Upper lobe of left lung (tissue), 6 donors: ENCODE measurements at regions not wholly inside any gene's neighbourhood (a gene's known extent, or its start where the extent isn't known, plus 50 kb on each side); places are given as distances from the start of the nearest gene placed in this dataset.
A peak's percentile ranks its signal among the peaks of the same experiment; 100 is the strongest.

Experiments
- ATAC-seq, 2 donors: fragments of 200-7000 bp; cut with Tn5 transposase; one replicate each; pipeline ENCODE4 v1.9.1; 2022; ENCODE audit warnings: mild to moderate bottlenecking in 2 of 2, moderate library complexity in 2 of 2; ENCODE audit not compliant: low FRiP score in 2 of 2
- DNase-seq, 2 donors: peaks; one replicate each; pipeline ENCODE4 v3.0.0-alpha.2; 2019 to 2020
- H3K27ac ChIP-seq, 4 donors: fragments of 200-600 bp; sonication (generic); one replicate each; pipeline ENCODE4 v1.5.1; 2016 to 2019
- H3K27me3 ChIP-seq, 4 donors: fragments of 200-600 bp; sonication (generic); one replicate each; pipeline ENCODE4 v1.5.1; 2017 to 2019
- H3K36me3 ChIP-seq, 4 donors: fragments of 200-600 bp; sonication (generic); one replicate each; pipeline ENCODE4 v1.5.1; 2016 to 2019
- H3K4me1 ChIP-seq, 4 donors: fragments of 200-600 bp; sonication (generic); one replicate each; pipeline ENCODE4 v1.5.1; 2018 to 2019
- H3K4me3 ChIP-seq, 4 donors: fragments of 200-600 bp; sonication (generic); one replicate each; pipeline ENCODE4 v1.5.1; 2017 to 2019; ENCODE audit warnings: mild to moderate bottlenecking in 2 of 4, moderate library complexity in 1 of 4
- H3K9me3 ChIP-seq, 4 donors: fragments of 200-600 bp; sonication (generic); one replicate each; pipeline ENCODE4 v1.5.1; 2018 to 2019
- CTCF ChIP-seq, 6 experiments: fragments of 450-650 bp in 4 of 6; fragments of 200-600 bp in 2 of 6; sonication (generic) in 2 of 6; IDR thresholded peaks; one replicate each; pipeline ENCODE4 v1.5.1; 2016 to 2019; ENCODE audit warnings: antibody characterized with exemption in 6 of 6
- EP300 ChIP-seq, 4 donors: sonication (generic); formaldehyde crosslinking; IDR thresholded peaks; one replicate each; pipeline ENCODE4 v1.5.1; 2017; ENCODE audit warnings: antibody characterized with exemption in 4 of 4, control low read depth in 2 of 4
- POLR2A ChIP-seq, 4 donors: fragments of 450-650 bp; IDR thresholded peaks; one replicate each; pipeline ENCODE4 v1.5.1; 2016 to 2017; ENCODE audit warnings: antibody characterized with exemption in 4 of 4, mild to moderate bottlenecking in 2 of 4
- POLR2AphosphoS5 ChIP-seq, 2 donors: sonication (generic); formaldehyde crosslinking; IDR thresholded peaks; one replicate each; pipeline ENCODE4 v1.5.1; 2017; ENCODE audit warnings: antibody characterized with exemption in 2 of 2
- WGBS, 2 donors: methylation state at CpG; one replicate each; pipeline ENCODE4 v1.1.5; 2017 to 2018; 5-methylcytosine and 5-hydroxymethylcytosine counted together
- donor health status: DM: no; HTN: no; CAD: no; lungs with moderate emphysema.
- donor health status: DM: no; HTN: yes; CAD: no; lungs with severe emphysema.

GRCh38 chr14:104467236-104467635, 112.3 kb upstream of the C14orf180 start:
- no peaks in the 10 kb centered on the region for H3K36me3 ChIP-seq
- no peak for ATAC-seq
- H3K9me3 ChIP-seq, result no peaks in the 10 kb centered on the region
- no peak overlapping the region for H3K4me3 ChIP-seq
- TF ChIP-seq POLR2A (IDR thresholded peaks at IDR 0.05) (no peak), EP300 (IDR thresholded peaks at IDR 0.05) (no peak), POLR2AphosphoS5 (IDR thresholded peaks at IDR 0.05) (no peak), CTCF (IDR thresholded peaks at IDR 0.05) (no peak)
- H3K27me3 ChIP-seq, result peaks cover 0 to under 1% (median 0%) of the 10 kb centered on the region in 4 donors
- no peaks in the 10 kb centered on the region for H3K4me1 ChIP-seq
- no peak overlapping the region for H3K27ac ChIP-seq
- 85 to 90% methylated on average over 5 of the region's 5 CpGs for WGBS, 2 donors
- DNase-seq, result no peak

DNA sequence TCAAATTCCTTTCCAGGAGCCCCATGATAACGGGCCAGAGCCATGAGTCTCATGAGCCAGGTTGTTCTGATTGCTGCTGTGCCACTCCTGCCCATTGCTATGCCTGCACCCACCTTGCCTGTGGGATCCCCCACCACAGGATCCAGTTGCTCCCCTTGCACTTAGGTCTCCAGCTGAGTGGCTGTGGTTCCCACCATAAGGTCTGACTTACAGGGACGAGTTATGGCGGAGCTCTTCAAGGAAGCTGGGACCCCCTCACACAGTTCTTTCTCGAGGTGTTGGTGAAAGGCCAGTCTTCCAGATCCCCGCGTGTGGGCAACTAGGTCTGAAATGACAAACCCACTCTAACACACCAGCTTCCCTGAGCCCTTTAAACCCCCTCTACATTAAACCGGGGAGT, 111.9 kb upstream of the C14orf180 start:
- DNase-seq, result no peak
- Histone ChIP-seq H3K36me3 (no peaks in the 10 kb centered on the region), H3K27ac (no peak overlapping the region), H3K9me3 (no peaks in the 10 kb centered on the region), H3K4me1 (no peaks in the 10 kb centered on the region), H3K4me3 (no peak overlapping the region), H3K27me3 (no peaks in the 10 kb centered on the region)
- WGBS, 2 donors, result 88 to 89% methylated on average over 6 to 7 of the region's 7 CpGs
- ATAC-seq, result no peak
- TF ChIP-seq CTCF (IDR thresholded peaks at IDR 0.05), result no peak
- TF ChIP-seq POLR2A (IDR thresholded peaks at IDR 0.05), result no peak
- no peak for TF ChIP-seq POLR2AphosphoS5 (IDR thresholded peaks at IDR 0.05)
- no peak for TF ChIP-seq EP300 (IDR thresholded peaks at IDR 0.05)

GRCh38 chr14:104469591-104469990, 110.0 kb upstream of the C14orf180 start:
- Histone ChIP-seq H3K4me1 (no peaks in the 10 kb centered on the region), H3K9me3 (no peaks in the 10 kb centered on the region), H3K4me3 (no peak overlapping the region), H3K27ac (no peak overlapping the region), H3K27me3 (no peaks in the 10 kb centered on the region), H3K36me3 (no peaks in the 10 kb centered on the region)
- no peak for ATAC-seq
- WGBS, 2 donors, result 79 to 87% methylated on average over 6 of the region's 6 CpGs
- TF ChIP-seq POLR2AphosphoS5 (IDR thresholded peaks at IDR 0.05), result no peak
- no peak for TF ChIP-seq EP300 (IDR thresholded peaks at IDR 0.05)
- no peak for TF ChIP-seq CTCF (IDR thresholded peaks at IDR 0.05)
- no peak for TF ChIP-seq POLR2A (IDR thresholded peaks at IDR 0.05)
- no peak for DNase-seq

DNA sequence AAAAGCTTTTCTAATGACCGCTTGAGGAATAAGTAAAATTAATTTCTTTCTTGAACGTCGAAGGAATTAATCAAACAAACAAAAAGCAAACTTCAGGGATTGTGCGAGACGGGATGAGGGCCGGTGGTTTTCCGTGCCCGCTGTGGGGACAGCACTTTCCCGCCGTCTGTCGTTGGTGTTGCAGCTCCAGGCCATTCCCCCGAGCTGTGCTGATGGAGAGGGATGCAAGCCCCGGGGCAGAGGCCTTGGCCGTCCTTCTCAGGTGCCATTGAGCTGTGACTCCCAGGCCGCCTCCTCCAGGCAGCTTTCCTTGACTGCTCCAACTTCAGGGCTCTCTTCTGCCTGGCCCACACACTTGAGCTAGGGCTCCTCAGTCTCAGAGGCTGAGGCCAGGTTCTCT, 109.0 kb upstream of the C14orf180 start:
- TF ChIP-seq POLR2A (IDR thresholded peaks at IDR 0.05), result no peak
- no peak for TF ChIP-seq EP300 (IDR thresholded peaks at IDR 0.05)
- no peak for TF ChIP-seq CTCF (IDR thresholded peaks at IDR 0.05)
- TF ChIP-seq POLR2AphosphoS5 (IDR thresholded peaks at IDR 0.05), result no peak
- no peaks in the 10 kb centered on the region for H3K9me3 ChIP-seq
- H3K36me3 ChIP-seq, result no peaks in the 10 kb centered on the region
- 84 to 85% methylated on average over 15 of the region's 15 CpGs for WGBS, 2 donors
- ATAC-seq (no peak), DNase-seq (peak in 1 of 2 donors; percentile 55)
- no peaks in the 10 kb centered on the region for H3K4me1 ChIP-seq
- no peaks in the 10 kb centered on the region for H3K27me3 ChIP-seq
- no peak overlapping the region for H3K27ac ChIP-seq
- H3K4me3 ChIP-seq, result no peak overlapping the region

- H3K4me1 ChIP-seq, result no peaks in the 10 kb centered on the region
- H3K27ac ChIP-seq, result no peak overlapping the region
- DNase-seq (peak in 1 of 2 donors; percentile 66), ATAC-seq (no peak)
- no peaks in the 10 kb centered on the region for H3K9me3 ChIP-seq
- 88 to 92% methylated on average over 7 to 8 of the region's 8 CpGs for WGBS, 2 donors
- H3K4me3 ChIP-seq, result no peak overlapping the region
- TF ChIP-seq EP300 (IDR thresholded peaks at IDR 0.05), result no peak
- H3K36me3 ChIP-seq, result no peaks in the 10 kb centered on the region
- no peaks in the 10 kb centered on the region for H3K27me3 ChIP-seq
Measured at GRCh38 chr14:104471114-104471513, 108.5 kb upstream of the C14orf180 start.
